Colon (tissue), 2 donors: ENCODE measurements at regions not wholly inside any gene's neighbourhood (a gene's known extent, or its start where the extent isn't known, plus 50 kb on each side); places are given as distances from the start of the nearest gene placed in this dataset.
"Not testable (repeated sequence)": the region's sequence is repeated elsewhere in the genome, so short reads cannot be mapped to it uniquely, and the experiment has no call there.

Source experiments
- FAIRE-seq: peaks from 2 replicates; lab custom pipeline; 2012; peaks lifted over from hg19 to GRCh38; lab: Jason Lieb, UNC
- donor health status: control.
- donor health status: control.

GRCh38 chr4:173698557-173699262 is 168.7 kb upstream of the HAND2 start:
- FAIRE-seq = no peak

- FAIRE-seq = no peak
Measured at GRCh38 chr4:173697840-173698239, 167.8 kb upstream of the HAND2 start.

- FAIRE-seq = no peak
Measured at GRCh38 chr4:173696551-173696950, 166.5 kb upstream of the HAND2 start.

GRCh38 chr4:173696011-173696410 is 166.0 kb upstream of the HAND2 start:
- no peak for FAIRE-seq

GRCh38 chr4:173685831-173686210 is 155.8 kb upstream of the HAND2 start:
- no peak for FAIRE-seq

DNA sequence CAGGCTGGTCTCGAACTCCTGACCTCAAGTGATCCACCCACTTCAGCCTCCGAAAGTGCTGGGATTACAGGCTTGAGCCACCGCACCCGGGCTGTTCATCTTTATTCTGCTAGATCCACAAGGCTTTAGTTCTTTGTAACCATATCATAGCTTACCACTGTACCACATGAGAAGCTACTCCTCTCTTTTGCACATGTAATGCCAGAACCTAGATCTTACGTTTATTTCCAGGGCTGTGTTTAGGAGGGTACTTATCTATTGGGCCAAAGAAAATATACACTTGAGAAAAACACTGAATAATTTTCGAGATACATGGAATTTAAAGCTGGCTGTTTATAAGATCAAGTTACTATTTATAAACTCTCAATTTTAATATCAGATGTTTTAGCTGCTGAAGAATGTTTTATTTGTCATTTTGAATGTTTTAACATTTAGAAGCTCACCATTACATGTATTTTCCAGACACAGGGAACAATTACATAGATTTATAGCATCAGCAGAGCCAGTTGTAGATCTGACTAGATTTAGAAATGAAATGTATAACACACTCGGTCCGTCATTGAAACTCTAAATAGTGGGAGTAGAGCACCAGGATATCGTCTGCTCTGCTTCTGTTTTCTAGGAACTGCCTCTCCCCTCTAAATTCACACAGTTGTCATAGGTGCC is 155.3 kb upstream of the HAND2 start:
- FAIRE-seq = no peak

DNA sequence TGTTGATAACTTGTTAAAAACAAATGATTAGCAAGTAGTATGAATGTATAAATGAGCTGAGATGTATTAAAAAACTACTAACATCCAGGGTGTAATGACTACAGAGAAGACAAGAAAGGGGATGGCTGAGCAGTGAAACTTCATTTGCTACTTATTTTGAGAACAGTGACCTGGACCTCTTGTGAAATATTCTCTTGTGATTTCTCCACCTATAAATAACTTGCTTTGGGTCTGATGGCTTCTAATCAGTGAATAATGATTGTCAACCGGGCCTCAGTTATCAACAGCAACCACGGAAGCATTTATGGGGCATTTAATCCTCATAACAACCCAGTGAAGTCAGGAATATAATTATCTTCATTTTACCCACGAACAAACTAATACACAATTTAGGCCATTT is 154.2 kb upstream of the HAND2 start:
- no peak for FAIRE-seq

DNA sequence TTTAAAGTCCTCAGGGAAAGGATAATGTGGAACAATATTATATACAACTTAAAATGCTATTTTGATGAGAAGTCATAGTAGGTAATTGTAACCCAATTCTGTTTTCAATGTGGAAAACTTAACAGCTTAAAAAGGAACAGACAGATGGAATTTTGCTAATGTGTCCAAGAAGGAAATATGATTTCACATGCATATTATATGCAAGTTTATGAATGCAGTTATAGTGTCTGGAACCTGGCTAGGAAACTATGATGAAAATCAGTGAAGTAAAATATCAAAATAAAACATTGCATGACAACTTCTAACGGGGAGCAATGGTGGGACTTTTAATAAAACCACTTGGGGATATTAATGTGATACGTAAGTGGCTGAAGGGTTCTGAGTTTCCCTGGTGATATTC is 152.6 kb upstream of the HAND2 start:
- FAIRE-seq = no peak

GRCh38 chr4:173680278-173680677 is 150.2 kb upstream of the HAND2 start:
- no peak for FAIRE-seq

- no peak for FAIRE-seq
Measured at GRCh38 chr4:173675446-173675845, 145.4 kb upstream of the HAND2 start.

DNA sequence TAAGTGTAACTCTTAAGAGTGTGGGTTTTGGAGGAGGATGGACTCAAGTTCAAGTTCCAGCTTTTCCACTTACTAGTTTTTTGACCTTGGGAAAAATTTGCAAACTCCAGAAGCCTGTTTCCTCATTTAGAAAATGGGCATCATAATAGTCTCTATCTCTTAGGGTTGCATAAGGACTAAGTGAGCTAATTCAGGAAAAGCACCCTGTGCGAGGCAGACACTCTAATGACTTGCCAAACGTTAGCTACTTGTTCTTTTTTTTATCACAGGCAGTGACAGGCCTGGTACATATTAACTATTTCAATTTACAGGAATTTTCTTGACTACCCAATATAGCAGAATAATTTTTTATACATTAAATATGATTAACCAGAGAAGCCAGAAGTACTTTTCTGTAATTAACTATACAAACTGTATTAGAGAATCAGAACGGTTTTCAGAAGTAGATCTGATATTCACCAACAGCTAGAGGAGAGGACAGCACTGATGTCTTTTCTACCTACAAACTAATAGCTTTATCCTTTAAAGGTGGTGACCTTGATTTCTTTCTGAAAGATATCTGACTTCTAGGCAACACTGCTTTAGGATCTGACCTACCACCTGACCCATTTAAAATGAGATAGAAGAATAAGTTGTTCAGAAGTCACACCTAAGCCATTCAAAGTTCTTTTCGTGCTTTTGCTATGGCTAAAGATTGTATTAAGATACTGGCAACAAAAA is 139.6 kb upstream of the HAND2 start:
- no peak for FAIRE-seq

- FAIRE-seq = no peak
Measured at GRCh38 chr4:173661001-173661400, 131.0 kb upstream of the HAND2 start.

GRCh38 chr4:173656898-173657297 is 126.9 kb upstream of the HAND2 start:
- no peak for FAIRE-seq

GRCh38 chr4:173652283-173652931 is 122.4 kb upstream of the HAND2 start:
- no peak for FAIRE-seq

GRCh38 chr4:173651651-173652282 is 121.7 kb upstream of the HAND2 start:
- no peak for FAIRE-seq

DNA sequence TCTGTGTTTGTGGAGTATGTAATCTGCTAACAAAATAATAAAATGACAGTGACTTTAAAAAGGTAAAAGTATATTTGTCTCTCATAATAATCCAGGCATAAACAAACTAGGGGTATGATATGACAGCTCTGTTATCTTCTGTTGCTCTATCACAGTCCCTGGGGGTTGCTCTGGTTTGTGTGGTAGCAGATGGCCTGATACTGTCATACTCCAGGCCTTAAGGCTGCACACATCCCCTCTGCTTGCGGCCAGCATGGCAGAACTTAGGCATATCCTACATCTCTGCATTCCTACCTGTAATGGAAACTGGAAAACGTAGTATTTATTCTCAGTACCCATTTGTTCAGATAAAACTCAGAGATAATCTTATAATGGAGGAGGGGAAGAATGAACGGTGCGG is 117.9 kb upstream of the HAND2 start:
- FAIRE-seq = no peak

DNA sequence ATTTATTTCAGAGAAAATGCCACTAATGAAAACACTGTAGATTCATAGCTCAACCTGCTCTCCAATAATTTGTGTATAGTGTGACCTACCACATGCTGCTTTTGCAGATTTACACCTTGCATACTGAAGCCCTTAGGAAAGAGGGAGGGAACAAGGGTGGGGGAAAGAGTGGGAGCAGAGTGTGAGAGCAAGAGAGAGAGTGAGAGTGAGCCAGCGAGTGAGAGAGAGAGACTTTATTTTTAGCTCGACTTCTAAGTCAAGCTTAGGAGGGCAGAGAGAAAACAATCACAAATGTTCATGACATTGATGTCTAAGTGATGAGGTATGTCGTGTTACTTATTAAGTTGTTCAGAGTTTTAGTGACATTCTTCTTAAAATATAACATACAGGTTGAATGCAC is 112.5 kb upstream of the HAND2 start:
- no peak for FAIRE-seq

- no peak for FAIRE-seq
Measured at GRCh38 chr4:173635395-173635794, 105.4 kb upstream of the HAND2 start.

GRCh38 chr4:173626277-173626676 is 96.2 kb upstream of the HAND2 start:
- FAIRE-seq = peak; percentile 10

- not testable (repeated sequence) for FAIRE-seq
Measured at GRCh38 chr4:173618648-173619047, 88.6 kb upstream of the HAND2 start.

- FAIRE-seq = no peak
Measured at GRCh38 chr4:173609158-173609557, 79.1 kb upstream of the HAND2 start.

DNA sequence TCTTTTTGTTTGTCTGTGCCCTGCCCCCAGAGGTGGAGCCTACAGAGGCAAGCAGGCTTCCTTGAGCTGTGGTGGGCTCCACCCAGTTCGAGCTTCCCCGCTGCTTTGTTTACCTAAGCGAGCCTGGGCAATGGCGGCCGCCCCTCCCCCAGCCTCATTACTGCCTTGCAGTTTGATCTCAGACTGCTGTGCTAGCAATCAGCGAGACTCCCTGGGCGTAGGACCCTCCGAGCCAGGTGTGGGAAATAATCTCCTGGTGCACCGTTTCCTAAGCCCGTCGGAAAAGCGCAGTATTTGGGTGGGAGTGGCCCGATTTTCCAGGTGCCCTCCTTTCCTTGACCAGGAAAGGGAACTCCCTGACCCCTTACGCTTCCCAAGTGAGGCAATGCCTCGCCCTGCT is 78.6 kb upstream of the HAND2 start:
- not testable (repeated sequence) for FAIRE-seq
